NOMO-1 (cell line): ENCODE measurements at regions not wholly inside any gene's neighbourhood (a gene's known extent, or its start where the extent isn't known, plus 50 kb on each side); places are given as distances from the start of the nearest gene placed in this dataset.

ENCODE experiments used
- DNase-seq, 2 experiments: peaks; one replicate each; lab custom pipeline; 2025; ENCODE audit not compliant: unreplicated experiment in 2 of 2; lab: John Stamatoyannopoulos, UW

DNA sequence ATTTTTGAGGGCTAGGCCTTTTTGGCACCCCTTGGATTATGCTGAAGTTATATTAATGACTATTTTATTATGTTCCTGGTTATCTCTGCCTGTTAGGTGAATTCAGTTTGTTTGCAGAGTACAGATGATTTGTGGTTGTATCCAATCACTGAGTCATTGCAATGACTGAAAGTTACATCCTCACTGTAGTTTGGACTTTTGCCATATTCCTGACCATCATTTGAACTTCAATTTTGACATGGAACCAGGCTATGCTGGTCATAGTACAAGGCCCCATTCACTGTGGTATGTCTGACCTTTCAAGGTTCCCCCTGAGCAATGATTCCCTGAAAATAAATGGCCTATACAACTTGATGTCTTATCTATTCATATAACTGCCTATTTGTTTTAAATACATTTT is 621.0 kb downstream of the CCER1 start:
- no peak for DNase-seq

DNA sequence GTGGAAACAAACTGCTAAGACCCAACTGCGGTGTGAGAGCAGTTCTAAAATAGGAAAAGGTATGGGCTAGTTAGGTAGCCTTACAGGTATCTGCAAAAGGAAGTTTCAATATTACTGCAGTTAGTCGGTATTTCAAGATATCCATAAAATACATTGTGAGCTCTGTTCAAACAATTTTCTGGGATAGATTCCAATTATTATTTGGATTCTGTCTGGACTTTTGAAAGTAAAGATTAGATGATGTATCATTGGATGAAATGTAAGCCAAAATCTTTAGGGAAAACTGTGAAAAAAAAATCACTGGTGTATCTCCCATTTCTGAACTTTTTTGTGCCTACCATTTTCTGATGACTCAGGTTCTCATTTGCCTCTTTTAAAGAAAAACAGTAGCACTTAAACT is 621.6 kb downstream of the CCER1 start:
- DNase-seq, result no peak

DNA sequence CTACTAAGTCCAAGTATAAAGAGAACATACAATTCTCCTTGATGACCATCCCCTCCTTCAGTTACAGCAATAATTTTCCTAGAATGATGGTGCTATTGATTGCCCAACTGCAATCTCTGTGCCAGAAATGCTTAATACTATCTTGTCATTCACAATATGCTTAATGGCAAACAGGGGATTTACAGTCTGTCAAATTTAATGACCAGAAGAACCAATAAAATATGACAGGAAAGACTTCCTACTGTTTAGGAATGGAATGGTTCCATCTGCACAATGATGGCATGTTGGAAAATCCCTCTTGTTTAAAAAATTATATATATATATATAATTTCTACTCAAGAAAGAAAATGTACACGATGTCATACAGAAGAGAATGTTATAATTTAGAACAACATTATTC is 623.2 kb downstream of the CCER1 start:
- no peak for DNase-seq

DNA sequence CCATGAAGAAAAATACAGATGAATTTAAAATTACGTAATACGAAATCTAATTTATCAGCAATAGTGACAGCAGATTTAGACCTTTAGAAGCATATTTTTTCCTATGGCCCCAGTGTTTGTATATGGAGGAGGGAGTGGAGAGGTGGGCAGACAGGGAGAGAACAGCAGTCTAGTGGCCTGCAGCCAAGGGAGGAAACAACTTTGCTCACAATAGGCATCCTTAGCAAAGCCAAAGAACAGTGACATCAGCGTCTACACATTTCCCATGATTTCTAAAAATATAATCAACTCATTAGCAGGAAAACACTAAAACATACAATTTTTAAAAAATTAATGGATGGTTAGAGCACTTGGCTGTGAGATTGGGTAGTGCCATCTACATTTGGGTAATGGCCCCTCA is 622.6 kb upstream of the ATP2B1 start:
- no peak for DNase-seq

DNA sequence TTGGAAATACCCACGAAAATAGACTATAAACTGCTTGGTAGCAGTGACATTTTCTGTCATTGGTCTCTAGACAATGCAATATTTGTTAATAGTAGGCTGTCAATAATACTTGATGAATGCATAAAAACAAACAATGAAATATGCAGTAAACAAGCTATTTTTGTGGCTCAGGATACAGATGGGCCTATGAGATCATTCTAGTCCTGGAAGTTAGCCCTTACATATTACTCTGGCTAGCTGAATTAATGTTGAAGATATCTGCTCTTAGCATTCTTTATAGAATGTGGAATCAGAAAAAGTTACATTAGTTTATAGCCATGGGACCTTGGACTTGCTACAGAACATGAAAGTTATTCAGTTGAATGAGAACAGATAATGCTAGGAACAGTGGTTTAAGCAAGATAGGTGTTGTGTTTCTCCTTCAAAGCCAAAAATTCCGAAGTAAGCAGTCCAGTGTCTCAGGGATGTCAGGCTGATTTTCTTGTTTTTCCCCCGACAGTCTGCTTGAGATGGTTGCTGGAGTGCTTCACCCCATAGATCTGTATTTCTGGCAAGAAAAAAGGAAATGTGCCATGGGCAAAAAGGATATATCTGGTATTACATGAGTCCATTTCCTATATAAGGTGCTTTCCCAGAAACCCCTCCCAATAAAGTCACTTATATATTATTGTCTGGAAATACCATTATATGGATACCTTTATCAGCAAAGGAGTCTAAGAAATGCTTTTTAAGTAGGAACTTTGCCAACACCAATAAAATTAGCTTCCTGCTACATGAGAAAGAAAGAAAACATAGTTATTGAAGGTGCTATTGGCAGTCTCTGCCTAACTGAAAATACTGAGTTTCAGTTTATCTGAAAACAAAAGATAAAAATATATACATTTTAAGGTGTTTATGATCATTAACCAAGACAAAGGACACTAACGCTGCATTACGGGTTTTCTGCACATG is 619.4 kb upstream of the ATP2B1 start:
- DNase-seq, result no peak

DNA sequence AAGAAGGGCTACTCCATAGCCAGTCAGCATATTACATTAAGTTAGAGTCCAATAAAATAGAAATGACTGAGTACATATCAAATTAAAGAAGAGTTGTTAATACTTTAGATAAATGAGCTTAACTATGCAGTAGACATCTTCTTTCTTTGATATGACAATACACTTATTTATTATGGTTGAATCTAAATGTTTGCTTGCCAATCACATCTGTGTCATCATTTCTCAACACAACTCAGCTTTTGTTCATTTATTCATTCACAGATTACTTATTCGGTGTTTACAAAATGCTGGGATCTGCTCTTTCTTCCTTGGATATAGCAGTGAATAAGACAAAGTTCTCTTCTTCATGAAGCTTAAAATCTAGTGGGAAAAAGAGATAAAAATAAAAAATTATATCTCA is 614.6 kb upstream of the ATP2B1 start:
- no peak for DNase-seq

DNA sequence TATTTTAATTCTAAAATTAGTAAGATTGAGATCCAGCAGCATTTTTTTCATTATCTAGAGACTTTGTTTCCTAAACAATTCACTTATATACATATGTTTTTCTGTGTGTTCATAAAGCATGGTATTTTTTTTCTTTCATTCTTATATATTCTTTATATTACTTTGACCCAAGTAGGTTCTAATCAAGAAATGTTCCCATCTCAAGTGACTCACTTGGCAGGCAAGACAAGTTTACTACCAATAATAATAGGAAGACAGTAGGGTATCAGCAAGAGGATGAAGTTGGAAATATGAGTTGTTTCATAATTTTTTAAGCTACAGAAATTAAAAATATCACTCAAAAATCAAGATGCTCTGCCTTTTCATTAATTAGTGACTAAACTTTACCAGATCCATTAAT is 613.4 kb upstream of the ATP2B1 start:
- DNase-seq, result no peak

DNA sequence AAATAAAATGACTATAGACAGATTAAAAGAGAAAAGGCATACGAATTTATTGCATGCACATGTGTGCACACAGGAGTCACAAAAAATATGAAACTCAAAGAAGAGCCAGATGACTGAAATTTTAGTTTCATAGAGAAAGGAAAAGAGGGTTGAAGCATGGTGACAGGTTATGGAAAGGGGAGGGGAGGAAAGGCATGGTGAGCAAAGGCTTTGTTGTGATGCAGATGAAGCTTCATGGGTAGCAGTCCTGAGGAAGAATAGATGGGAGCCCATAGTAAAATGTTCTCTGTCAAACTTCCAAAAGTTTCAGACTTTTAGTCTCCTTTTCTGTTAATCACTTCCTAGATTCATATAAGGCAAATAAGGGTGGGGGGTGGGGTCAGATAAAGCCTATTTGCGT is 612.7 kb upstream of the ATP2B1 start:
- DNase-seq, result no peak

DNA sequence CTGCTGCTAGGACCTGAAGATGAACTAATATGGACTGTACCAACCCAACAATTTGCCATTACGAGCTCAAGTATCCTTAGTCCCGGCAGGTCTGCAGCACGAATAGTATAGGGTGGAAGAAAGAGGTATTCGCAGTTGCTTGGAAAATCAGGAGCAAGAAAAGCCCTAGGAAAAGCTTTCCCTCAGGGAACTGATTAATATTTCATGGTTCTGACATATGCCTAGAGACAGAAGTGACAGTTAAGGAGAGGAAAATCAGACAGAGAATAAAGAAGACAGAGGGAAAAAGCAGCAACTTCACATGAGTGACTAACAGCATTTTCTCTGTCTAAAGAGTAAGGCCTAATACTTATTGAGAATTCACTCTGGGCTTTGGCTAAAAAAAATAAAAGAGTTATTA is 602.9 kb upstream of the ATP2B1 start:
- no peak for DNase-seq

DNA sequence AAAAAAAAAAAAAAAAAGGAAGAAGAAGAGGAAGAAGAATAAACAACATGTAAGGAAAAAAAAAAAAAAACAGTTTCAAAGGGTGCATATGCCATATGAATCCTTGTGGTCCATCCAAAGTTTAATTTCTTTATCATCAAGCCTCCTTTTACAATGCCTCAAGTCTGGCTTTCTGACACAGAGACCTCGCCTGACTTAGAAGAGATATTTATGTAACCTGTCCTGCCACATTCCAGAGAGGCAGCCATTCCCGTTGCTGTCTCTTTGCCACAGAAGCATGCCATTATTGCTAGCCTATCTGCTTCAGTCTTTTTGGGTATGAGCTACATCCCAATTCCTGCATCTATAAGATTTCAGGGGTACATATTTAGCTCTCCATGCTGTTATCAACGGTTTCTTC is 596.7 kb upstream of the ATP2B1 start:
- no peak for DNase-seq

DNA sequence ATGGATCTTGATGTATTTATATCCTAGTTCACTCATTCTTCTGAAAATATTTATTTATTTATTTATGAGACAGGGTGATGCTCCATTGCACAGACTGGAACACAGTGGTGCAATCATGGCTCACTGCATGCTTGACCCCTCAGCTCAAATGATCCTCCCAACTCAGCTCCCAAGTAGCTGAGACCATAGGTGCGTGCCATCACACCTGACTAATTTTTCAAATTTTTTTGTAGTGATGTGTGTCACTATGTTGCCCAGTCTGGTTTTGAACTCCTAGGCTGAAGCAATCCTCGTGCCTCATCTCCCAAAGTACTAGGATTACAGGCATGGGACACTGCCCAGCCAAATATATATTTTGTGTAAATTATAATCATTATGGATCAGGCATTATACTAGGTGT is 595.6 kb upstream of the ATP2B1 start:
- no peak for DNase-seq

DNA sequence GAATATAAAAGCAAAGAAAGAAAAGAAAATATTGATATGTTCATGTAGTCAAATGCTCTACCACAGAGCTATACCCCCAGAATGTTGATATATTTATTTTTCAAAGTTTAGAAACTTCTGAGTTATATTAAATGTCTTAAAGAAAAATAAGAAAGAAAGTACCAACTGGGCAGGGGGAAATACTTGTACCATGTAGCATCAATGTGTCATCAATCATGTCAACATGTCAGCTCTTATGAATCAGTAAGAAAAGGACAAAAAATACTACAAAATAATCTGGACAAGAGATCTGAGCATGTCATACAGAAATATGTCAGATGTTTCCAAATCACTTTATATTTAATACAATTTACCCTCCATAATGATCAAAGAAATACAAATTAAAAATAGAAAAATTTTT is 595.1 kb upstream of the ATP2B1 start:
- no peak for DNase-seq

DNA sequence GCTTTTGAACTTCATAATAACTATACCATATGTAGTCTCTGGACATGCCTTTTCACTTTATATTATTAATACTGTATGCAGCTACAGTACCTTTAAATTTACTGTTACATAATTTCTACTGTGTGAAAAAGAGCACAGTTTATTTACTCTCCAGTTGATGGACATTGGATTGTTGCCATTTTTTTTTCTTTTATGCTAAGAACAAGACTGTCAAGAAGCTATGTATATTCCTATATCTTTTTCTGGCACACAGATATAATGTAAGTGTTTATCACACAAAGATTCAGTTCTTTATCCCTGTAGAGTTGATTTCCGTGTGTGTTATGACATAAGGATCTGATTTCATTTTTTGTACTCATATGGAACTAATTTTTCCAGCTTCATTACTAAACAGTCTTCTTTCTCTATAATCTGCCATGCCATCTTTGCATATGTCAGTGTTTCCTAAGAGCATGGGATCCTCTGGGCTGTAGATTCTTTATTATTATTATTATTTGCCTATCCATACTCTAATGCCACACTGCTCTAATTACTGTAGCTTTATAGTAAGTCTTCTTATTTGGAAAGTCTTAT is 593.0 kb upstream of the ATP2B1 start:
- DNase-seq, result no peak

DNA sequence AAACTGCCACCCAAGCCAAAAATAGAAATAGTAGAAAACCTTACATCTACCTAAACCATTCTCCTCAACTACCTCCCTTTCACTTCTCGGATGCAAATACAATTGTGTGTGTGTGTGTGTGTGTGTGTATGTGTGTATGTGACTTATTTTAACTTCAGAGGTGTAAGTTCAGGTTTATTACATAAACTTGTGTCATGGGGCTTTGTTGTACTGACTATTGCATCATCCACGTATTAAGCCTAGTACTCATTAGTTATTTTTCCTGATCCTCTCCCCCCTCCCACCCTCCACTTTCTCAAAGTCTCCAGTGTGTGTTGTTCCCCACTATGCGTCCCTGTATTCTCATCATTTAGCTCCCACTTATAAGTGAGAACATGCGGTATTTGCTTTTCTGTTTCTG is 592.5 kb upstream of the ATP2B1 start:
- no peak for DNase-seq

DNA sequence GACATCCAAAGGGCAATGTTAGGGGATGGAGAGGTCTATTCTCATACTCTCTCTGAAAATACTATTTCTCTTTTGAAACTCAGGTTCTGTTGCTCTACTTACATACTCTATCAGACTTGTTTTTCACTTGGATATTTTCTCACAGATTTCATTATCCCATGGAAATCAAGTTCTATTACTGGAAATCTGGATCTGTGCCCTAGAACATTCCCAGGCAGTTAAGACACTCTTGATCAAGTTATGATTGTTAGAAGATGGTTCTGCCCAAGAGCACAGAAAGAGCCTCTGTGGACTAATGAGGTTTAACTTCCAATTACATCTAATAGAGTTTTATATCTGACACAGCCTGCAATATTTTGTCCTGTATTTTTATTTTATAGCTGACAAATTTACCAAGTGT is 591.0 kb upstream of the ATP2B1 start:
- DNase-seq, result no peak

DNA sequence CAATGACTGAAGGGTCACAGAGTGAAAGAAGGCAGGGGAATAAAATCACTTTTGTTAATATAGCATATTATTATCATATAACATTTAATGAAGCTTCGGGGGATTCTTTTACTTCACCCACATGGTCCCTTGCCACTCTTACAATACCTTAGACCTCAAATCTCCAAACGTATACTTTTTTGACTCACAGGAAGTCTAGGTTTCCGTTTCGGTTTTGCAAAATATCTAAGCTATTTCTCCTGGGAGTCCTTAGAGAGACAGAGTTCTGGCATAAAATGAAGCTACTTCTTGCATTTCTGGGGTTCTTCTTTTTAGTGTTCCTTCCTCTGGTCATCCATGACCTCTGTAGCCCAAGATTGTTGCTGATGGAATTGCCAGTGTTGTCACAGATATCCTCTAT is 590.5 kb upstream of the ATP2B1 start:
- DNase-seq, result peak; percentile 19 to 33

DNA sequence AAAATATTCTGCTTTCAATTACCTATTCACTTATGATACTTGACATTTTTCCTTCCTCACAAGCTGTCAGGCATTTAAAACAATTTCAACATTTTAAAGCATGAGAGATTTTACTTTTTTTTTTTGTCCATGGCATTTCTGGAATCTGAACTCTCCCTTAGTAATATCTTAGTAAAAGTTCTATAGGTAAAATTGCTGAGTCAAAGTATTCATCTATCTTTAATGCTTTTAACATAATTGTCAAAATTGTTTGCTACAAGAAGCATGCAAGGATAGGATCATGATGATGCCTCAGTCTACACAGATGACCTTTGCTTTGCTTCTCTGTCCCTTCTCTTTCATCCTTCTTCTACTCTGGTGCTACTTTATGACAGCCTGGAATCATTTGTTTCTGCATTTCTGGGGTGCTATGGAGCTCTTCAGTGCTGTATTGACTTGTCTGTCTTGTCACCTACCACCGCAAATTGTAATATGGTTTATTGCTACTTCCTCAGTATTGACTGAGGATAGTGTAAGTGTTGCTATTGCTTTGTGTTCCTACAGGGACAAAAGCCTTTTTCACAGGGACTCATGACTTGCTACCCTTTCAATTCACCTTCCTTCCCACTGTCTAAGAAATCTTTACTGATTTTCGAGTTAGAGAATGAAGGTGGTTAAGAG is 589.8 kb upstream of the ATP2B1 start:
- no peak for DNase-seq

DNA sequence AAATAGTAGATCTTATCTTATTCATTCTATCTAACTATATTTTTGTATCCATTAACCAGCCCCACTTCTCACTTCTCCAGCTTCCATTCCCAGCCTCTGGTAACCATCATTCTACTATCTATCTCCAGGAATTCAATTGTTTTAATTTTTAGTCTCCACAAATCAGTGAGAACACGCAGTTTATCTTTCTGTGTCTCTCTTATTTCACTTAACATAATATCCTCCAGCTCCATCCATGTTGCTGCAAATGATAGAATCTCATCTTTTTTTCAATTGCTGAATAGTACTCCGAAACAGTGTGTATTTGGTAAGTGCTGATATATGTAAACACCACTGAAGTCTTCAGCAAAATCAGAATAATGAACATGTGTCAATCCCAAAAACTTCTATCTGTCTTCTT is 587.2 kb upstream of the ATP2B1 start:
- no peak for DNase-seq

DNA sequence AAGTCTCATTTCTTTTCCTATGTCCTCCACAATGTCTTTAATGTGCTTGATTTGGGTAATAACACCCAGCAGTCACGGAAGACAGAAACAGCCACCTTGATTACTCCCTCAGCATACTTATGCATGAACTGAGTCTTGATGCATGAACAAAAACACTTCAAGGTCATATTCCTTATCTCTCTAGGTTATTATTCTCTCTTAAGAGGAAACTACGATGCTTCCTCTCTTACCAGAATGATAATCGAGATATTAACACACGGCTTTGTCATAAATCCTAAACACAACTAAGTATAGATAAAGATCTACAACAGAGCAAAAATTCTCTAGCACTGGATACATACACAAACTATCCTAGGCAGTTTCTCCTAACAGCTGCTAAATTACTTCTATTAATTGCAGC is 583.5 kb upstream of the ATP2B1 start:
- no peak for DNase-seq

DNA sequence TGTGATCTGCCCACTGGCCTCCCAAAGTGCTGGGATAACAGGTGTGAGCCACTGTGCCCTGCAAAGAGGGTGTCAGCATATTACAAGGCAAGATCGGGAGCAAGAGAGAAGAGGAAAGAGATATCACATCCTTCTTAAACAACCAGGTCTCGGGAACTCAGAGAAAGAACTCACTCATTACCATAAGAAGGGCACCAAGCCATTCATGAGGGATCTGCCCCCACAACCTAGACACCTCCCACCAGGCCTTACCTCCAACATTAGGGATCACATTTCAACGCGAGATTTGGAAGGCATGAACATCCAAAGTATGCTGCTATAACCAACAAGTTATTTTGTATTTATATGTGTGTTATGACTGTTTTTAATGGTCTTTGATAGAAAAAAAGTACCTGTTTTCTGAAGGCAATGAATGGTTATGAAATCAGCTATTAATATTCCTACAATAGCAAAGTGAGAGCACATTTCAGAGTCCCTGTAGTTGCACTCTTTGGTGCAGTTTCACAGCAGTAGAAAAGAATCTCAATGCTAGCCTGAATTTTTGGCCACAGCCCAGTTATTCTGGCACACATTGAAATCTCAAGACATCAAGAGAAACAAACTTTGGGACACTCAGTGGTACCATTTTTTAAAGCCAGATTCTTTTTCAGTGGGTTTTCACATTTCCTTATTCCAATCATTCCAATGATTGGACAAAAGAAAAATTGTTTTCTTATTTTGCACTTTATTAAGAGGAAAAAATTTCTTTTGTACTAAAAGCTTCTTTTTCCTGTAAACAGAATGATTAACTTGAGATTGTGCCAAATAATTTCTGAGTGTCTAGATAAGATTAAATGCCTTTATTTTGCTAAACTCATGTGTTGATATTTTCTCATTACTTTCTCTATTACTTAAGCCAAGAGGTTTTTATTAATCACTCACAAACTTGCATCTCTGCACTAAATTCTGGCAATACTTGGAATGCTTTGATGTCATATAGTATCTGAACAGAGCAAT is 582.6 kb upstream of the ATP2B1 start:
- DNase-seq, result no peak

DNA sequence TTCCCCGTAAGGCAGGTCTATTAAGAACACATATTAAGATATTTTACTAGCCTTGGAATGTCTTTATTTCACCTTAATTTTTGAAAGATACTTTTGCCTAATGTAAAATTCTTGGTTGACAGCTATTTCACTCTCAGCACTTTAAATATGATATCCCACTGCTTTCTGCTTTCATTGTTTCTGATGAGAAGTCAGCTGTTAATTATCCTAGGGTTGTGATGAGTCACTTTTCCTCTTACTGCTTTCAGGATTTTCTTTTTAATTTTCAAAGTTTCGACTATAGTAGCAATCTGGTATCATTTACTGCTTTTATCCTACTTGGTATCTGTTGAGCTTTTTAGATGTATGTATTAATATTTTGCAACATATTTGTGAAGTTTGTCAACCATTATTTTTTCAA is 578.9 kb upstream of the ATP2B1 start:
- no peak for DNase-seq
